Hematopoietic multipotent progenitor cell treated with erythropoietin and hydrocortisone succinate and interleukin-3 and kit ligand, for 8 days (in vitro differentiated cells): ENCODE measurements at regions not wholly inside any gene's neighbourhood (a gene's known extent, or its start where the extent isn't known, plus 50 kb on each side); places are given as distances from the start of the nearest gene placed in this dataset.

Experiments used
- DNase-seq: peaks from one replicate; pipeline ENCODE4 v3.0.0-alpha.2; 2015

GRCh38 chr6:4008324-4009047 is 70.5 kb downstream of the FAM217A start:
- DNase-seq, result peak; percentile 67

GRCh38 chr6:4009486-4009885 is 69.5 kb downstream of the FAM217A start:
- DNase-seq, result no peak

- DNase-seq, result peak; percentile 41
Measured at GRCh38 chr6:4010048-4010447, 68.9 kb downstream of the FAM217A start.

GRCh38 chr6:4010689-4011090 is 68.2 kb downstream of the FAM217A start:
- peak; percentile 36 for DNase-seq

GRCh38 chr6:4012826-4013225 is 66.1 kb downstream of the FAM217A start:
- no peak for DNase-seq

- peak; percentile 29 for DNase-seq
Measured at GRCh38 chr6:4017058-4017739, 61.7 kb downstream of the FAM217A start.

- DNase-seq, result peak; percentile 73
Measured at GRCh38 chr6:4017834-4018170, 61.1 kb downstream of the FAM217A start.

GRCh38 chr6:4018171-4018923 is 60.6 kb downstream of the FAM217A start:
- peak; percentile 97 for DNase-seq
